SK-N-SH (cell line): ENCODE measurements at regions not wholly inside any gene's neighbourhood (a gene's known extent, or its start where the extent isn't known, plus 50 kb on each side); places are given as distances from the start of the nearest gene placed in this dataset.

Experiments
- CTCF ChIA-PET: fragments of 300-600, 350-600 bp; formaldehyde crosslinking; extraction: SDS; loops from one replicate; lab custom pipeline; 2021; lab: Yijun Ruan, JAX
- POLR2A ChIA-PET: fragments of 350-600 bp; sonication (Branson Sonifier 250); formaldehyde crosslinking; extraction: SDS; loops from one replicate; lab custom pipeline; 2020; ENCODE audit warnings: antibody characterized with exemption, inconsistent platforms; lab: Yijun Ruan, JAX
- DNase-seq: peaks from one replicate; pipeline ENCODE4 v3.0.0; 2012
- H2AFZ ChIP-seq: fragments of 200-600 bp; sonication (generic); 2 replicates; pipeline ENCODE4 v1.8.1; 2016; ENCODE audit warnings: antibody characterized with exemption, mild to moderate bottlenecking, low read depth
- H3F3A ChIP-seq: fragments of 200-600 bp; sonication (generic); replicated peaks from 2 replicates; pipeline ENCODE3; 2016; ENCODE audit warnings: antibody characterized with exemption, mild to moderate bottlenecking; ENCODE audit not compliant: insufficient read depth
- H3K27ac ChIP-seq, 2 experiments: fragments of 200-500 bp in 1 of 2; fragments of 200-600 bp in 1 of 2; sonication (Bioruptor generic) in 1 of 2; sonication (generic), shearing (Covaris generic) in 1 of 2; 2 replicates each; pipeline versions ENCODE4 v1.5.1 to v1.6.1; 2014 to 2016; ENCODE audit warnings: low read depth in 2 of 2, inconsistent platforms in 1 of 2, low read length in 1 of 2, mild to moderate bottlenecking in 1 of 2, mixed read lengths in 1 of 2
- H3K27me3 ChIP-seq: fragments of 200-600 bp; sonication (generic), shearing (Covaris generic); 2 replicates; pipeline ENCODE4 v1.6.1; 2016; ENCODE audit warnings: mixed run types; ENCODE audit not compliant: insufficient read depth
- H3K36me3 ChIP-seq, 2 experiments: fragments of 200-500 bp in 1 of 2; fragments of 200-600 bp in 1 of 2; sonication (Bioruptor generic) in 1 of 2; sonication (generic) in 1 of 2; replicated peaks in 1 of 2; 2 replicates each; pipeline versions ENCODE3 to v1.5.1; 2014 to 2016; ENCODE audit warnings: low read length in 1 of 2, mild to moderate bottlenecking in 1 of 2; ENCODE audit not compliant: insufficient read depth in 2 of 2, control insufficient read depth in 1 of 2
- H3K4me1 ChIP-seq, 2 experiments: fragments of 200-500 bp in 1 of 2; fragments of 200-600 bp in 1 of 2; sonication (Bioruptor generic) in 1 of 2; sonication (generic), shearing (Covaris generic) in 1 of 2; 2 replicates each; pipeline versions ENCODE4 v1.5.1 to v1.6.1; 2014 to 2016; ENCODE audit warnings: low read depth in 1 of 2, low read length in 1 of 2, mixed run types in 1 of 2; ENCODE audit not compliant: insufficient read depth in 2 of 2, control insufficient read depth in 1 of 2
- H3K4me2 ChIP-seq: fragments of 200-600 bp; sonication (generic), shearing (Covaris generic); 2 replicates; pipeline ENCODE4 v1.6.1; 2017; ENCODE audit warnings: mixed run types
- H3K4me3 ChIP-seq, 2 experiments: fragments of 200-500 bp in 1 of 2; fragments of 200-600 bp in 1 of 2; sonication (Bioruptor generic) in 1 of 2; sonication (generic), shearing (Covaris generic) in 1 of 2; 2 replicates each; pipeline versions ENCODE4 v1.5.1 to v1.8.1; 2014 to 2016; ENCODE audit warnings: low read depth in 2 of 2, inconsistent platforms in 1 of 2, low read length in 1 of 2, mild to moderate bottlenecking in 1 of 2, mixed read lengths in 1 of 2, moderate library complexity in 1 of 2
- H3K79me2 ChIP-seq: fragments of 200-600 bp; sonication (generic); 2 replicates; pipeline ENCODE4 v1.8.1; 2017; ENCODE audit warnings: mild to moderate bottlenecking; ENCODE audit not compliant: insufficient read depth
- H3K9ac ChIP-seq: fragments of 200-600 bp; sonication (generic); 2 replicates; pipeline ENCODE4 v1.6.1; 2017; ENCODE audit warnings: mixed run types
- H3K9me2 ChIP-seq: fragments of 200-600 bp; sonication (generic); 2 replicates; pipeline ENCODE4 v1.6.1; 2017; ENCODE audit warnings: mixed run types
- H3K9me3 ChIP-seq: fragments of 200-600 bp; sonication (generic); 2 replicates; pipeline ENCODE4 v1.6.1; 2017; ENCODE audit warnings: mixed run types, mild to moderate bottlenecking, moderate library complexity
- H4K20me1 ChIP-seq: fragments of 200-600 bp; sonication (generic); 2 replicates; pipeline ENCODE4 v1.6.1; 2017; ENCODE audit warnings: mild to moderate bottlenecking, mixed run types; ENCODE audit not compliant: insufficient read depth
- EP300 ChIP-seq, 2 experiments: IDR thresholded peaks; 2 replicates each; pipeline versions ENCODE4 v1.4.0 to v1.6.1; 2012; ENCODE audit warnings: borderline replicate concordance in 1 of 2, low read depth in 1 of 2, low read length in 1 of 2
- EZH2phosphoT487 ChIP-seq: fragments of 200-600 bp; sonication (generic); IDR thresholded peaks from 2 replicates; pipeline ENCODE4 v1.6.1; 2017; ENCODE audit warnings: low read depth, mixed run types, mild to moderate bottlenecking, antibody characterized with exemption, moderate library complexity, borderline replicate concordance
- FOSL2 ChIP-seq: IDR thresholded peaks from 2 replicates; pipeline ENCODE4 v1.4.0; 2012; ENCODE audit warnings: low read depth, mild to moderate bottlenecking, moderate library complexity, borderline replicate concordance
- GABPA ChIP-seq: IDR thresholded peaks from 2 replicates; pipeline ENCODE4 v1.4.0; 2012; ENCODE audit warnings: low read depth, mild to moderate bottlenecking
- MEF2A ChIP-seq: IDR thresholded peaks from 2 replicates; pipeline ENCODE4 v1.4.0; 2012; ENCODE audit warnings: low read depth, borderline replicate concordance
- MXI1 ChIP-seq: IDR thresholded peaks from 2 replicates; pipeline ENCODE4 v1.6.1; 2012; ENCODE audit warnings: mild to moderate bottlenecking, low read depth, low read length, improper control_type of control experiment
- NFIC ChIP-seq: IDR thresholded peaks from 2 replicates; pipeline ENCODE4 v1.4.0; 2012; ENCODE audit warnings: borderline replicate concordance
- NRF1 ChIP-seq: IDR thresholded peaks from 2 replicates; pipeline ENCODE4 v1.6.1; 2012; ENCODE audit warnings: low read depth, mild to moderate bottlenecking, low read length
- POLR2AphosphoS5 ChIP-seq: IDR thresholded peaks from 2 replicates; pipeline ENCODE4 v1.6.1; 2012; ENCODE audit warnings: low read depth, low read length
- RCOR1 ChIP-seq: fragments of 150-350 bp; IDR thresholded peaks from 2 replicates; pipeline ENCODE4 v1.6.1; 2017; ENCODE audit warnings: antibody characterized with exemption, low read length
- RXRA ChIP-seq: IDR thresholded peaks from 2 replicates; pipeline ENCODE4 v1.4.0; 2012; ENCODE audit warnings: low read depth, mild to moderate bottlenecking, borderline replicate concordance
- SIN3A ChIP-seq: IDR thresholded peaks from 2 replicates; pipeline ENCODE4 v1.6.1; 2012; ENCODE audit warnings: low read depth, mild to moderate bottlenecking, low read length, moderate library complexity, borderline replicate concordance
- YY1 ChIP-seq: IDR thresholded peaks from 2 replicates; pipeline ENCODE4 v1.4.0; 2012; ENCODE audit warnings: low read depth, mild to moderate bottlenecking
- WGBS: methylation state at CpG from one replicate; pipeline ENCODE4 v1.1.6; 2017; ENCODE audit warnings: low lambda C conversion rate; 5-methylcytosine and 5-hydroxymethylcytosine counted together
- TF ChIP-seq, protein P1 (sequence below): IDR thresholded peaks from 2 replicates; pipeline ENCODE4 v1.4.0; 2012; ENCODE audit warnings: low read depth, borderline replicate concordance
- TF ChIP-seq, protein P2 (sequence below): fragments of 150-350 bp; IDR thresholded peaks from 2 replicates; pipeline ENCODE4 v1.6.1; 2016; ENCODE audit warnings: mild to moderate bottlenecking, low read depth, low read length
- TF ChIP-seq, protein P3 (sequence below): fragments of 150-350 bp; IDR thresholded peaks from 2 replicates; pipeline ENCODE4 v1.6.1; 2017; ENCODE audit warnings: antibody characterized with exemption, low read length, low read depth, borderline replicate concordance
- TF ChIP-seq, protein P4 (sequence below): fragments of 200-600 bp; sonication (generic); IDR thresholded peaks from 2 replicates; pipeline ENCODE4 v1.6.1; 2017; ENCODE audit warnings: antibody characterized with exemption, mild to moderate bottlenecking, moderate library complexity
- TF ChIP-seq, protein P5 (sequence below): IDR thresholded peaks from 2 replicates; pipeline ENCODE4 v1.4.0; 2012; ENCODE audit warnings: low read depth
- TF ChIP-seq, protein P6 (sequence below): IDR thresholded peaks from 2 replicates; pipeline ENCODE4; 2012

DNA sequence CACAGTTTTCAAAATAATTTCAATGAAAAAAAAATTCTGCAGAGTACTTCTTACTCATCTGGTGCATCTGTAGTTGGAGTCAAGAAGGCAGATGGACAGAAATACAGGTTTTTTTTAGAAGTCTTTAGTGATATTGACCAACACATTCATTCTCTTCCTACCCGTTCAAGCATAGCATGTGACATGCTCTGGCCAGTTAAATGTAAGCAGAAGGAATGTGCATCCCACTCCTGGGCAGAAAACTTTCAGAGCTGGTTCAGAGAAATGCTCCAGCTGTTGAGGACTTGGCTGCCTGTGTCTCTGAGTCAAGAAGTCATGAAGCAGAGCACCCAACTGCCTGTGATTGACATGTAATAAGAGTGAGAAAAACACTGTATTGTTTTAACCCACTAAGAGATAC, 665.3 kb upstream of the IGFBP3 start:
- no peak for DNase-seq
- H2AFZ ChIP-seq: no peak overlapping the region
- no peaks in the 10 kb centered on the region for H3K79me2 ChIP-seq
- no peaks in the 10 kb centered on the region; a peak in 1 of 4 replicates for H3K4me1 ChIP-seq
- H3K4me3 ChIP-seq: no peak overlapping the region
- no peaks in the 10 kb centered on the region for H3K9me3 ChIP-seq
- H3K27ac ChIP-seq: no peak overlapping the region
- no peak overlapping the region for H3K4me2 ChIP-seq
- CTCF ChIA-PET: no interaction called here
- WGBS: 24% methylated on average over 1 of the region's 1 CpG
- no peaks in the 10 kb centered on the region for H3K27me3 ChIP-seq
- POLR2A ChIA-PET: no interaction called here
- TF ChIP-seq NFIC (no peak), GABPA (no peak), EP300 (IDR thresholded peaks at IDR 0.05; ENCODE audit: borderline replicate concordance in 1 of 2, low read depth in 1 of 2, low read length in 1 of 2) (no peak), NRF1 (no peak)
- TF ChIP-seq, protein P1, sequence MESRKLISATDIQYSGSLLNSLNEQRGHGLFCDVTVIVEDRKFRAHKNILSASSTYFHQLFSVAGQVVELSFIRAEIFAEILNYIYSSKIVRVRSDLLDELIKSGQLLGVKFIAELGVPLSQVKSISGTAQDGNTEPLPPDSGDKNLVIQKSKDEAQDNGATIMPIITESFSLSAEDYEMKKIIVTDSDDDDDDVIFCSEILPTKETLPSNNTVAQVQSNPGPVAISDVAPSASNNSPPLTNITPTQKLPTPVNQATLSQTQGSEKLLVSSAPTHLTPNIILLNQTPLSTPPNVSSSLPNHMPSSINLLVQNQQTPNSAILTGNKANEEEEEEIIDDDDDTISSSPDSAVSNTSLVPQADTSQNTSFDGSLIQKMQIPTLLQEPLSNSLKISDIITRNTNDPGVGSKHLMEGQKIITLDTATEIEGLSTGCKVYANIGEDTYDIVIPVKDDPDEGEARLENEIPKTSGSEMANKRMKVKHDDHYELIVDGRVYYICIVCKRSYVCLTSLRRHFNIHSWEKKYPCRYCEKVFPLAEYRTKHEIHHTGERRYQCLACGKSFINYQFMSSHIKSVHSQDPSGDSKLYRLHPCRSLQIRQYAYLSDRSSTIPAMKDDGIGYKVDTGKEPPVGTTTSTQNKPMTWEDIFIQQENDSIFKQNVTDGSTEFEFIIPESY: no peak
- TF ChIP-seq, protein P2, sequence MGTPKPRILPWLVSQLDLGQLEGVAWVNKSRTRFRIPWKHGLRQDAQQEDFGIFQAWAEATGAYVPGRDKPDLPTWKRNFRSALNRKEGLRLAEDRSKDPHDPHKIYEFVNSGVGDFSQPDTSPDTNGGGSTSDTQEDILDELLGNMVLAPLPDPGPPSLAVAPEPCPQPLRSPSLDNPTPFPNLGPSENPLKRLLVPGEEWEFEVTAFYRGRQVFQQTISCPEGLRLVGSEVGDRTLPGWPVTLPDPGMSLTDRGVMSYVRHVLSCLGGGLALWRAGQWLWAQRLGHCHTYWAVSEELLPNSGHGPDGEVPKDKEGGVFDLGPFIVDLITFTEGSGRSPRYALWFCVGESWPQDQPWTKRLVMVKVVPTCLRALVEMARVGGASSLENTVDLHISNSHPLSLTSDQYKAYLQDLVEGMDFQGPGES: no peak
- TF ChIP-seq, protein P3, sequence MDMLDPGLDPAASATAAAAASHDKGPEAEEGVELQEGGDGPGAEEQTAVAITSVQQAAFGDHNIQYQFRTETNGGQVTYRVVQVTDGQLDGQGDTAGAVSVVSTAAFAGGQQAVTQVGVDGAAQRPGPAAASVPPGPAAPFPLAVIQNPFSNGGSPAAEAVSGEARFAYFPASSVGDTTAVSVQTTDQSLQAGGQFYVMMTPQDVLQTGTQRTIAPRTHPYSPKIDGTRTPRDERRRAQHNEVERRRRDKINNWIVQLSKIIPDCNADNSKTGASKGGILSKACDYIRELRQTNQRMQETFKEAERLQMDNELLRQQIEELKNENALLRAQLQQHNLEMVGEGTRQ: no peak
- H3K9me2 ChIP-seq: no peaks in the 10 kb centered on the region
- H3K9ac ChIP-seq: no peak overlapping the region
- no peaks in the 10 kb centered on the region for H4K20me1 ChIP-seq
- H3K36me3 ChIP-seq: no peaks in the 10 kb centered on the region
- H3F3A ChIP-seq: no peaks in the 10 kb centered on the region

DNA sequence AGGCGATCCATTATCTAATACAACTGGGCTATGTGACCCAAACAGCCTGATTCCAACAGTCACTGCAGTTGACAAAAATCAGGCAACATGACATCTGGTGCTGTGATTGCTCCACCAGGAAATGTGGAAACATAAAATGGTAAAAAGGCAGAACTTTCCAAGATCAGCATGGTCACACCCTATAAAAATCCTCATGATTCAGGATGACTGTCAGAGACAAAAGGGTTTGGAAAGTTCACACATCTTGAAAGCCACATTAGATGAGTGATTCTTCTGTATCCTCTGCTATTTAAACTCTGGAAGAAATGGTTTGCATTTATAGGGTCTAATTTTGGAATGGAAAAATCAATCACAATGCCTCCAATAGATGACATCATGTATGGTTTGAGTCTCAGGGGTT, 662.6 kb upstream of the IGFBP3 start:
- Histone ChIP-seq H3K4me2 (no peak overlapping the region), H3K9ac (no peak overlapping the region), H3K4me3 (no peak overlapping the region), H3K36me3 (no peaks in the 10 kb centered on the region), H3K79me2 (no peaks in the 10 kb centered on the region), H3K9me3 (no peaks in the 10 kb centered on the region), H3K9me2 (no peaks in the 10 kb centered on the region), H3K27ac (no peak overlapping the region), H3K27me3 (no peaks in the 10 kb centered on the region), H3F3A (no peaks in the 10 kb centered on the region), H3K4me1 (no peaks in the 10 kb centered on the region), H2AFZ (no peak overlapping the region), H4K20me1 (no peaks in the 10 kb centered on the region)
- WGBS: 63% methylated on average over 1 of the region's 1 CpG
- ChIA-PET CTCF (no interaction called here), POLR2A (no interaction called here)
- TF ChIP-seq FOSL2 (no peak), RXRA (no peak), MXI1 (no peak), EZH2phosphoT487 (no peak), MEF2A (no peak), SIN3A (no peak), POLR2AphosphoS5 (no peak), YY1 (no peak), RCOR1 (no peak)
- TF ChIP-seq, protein P4, sequence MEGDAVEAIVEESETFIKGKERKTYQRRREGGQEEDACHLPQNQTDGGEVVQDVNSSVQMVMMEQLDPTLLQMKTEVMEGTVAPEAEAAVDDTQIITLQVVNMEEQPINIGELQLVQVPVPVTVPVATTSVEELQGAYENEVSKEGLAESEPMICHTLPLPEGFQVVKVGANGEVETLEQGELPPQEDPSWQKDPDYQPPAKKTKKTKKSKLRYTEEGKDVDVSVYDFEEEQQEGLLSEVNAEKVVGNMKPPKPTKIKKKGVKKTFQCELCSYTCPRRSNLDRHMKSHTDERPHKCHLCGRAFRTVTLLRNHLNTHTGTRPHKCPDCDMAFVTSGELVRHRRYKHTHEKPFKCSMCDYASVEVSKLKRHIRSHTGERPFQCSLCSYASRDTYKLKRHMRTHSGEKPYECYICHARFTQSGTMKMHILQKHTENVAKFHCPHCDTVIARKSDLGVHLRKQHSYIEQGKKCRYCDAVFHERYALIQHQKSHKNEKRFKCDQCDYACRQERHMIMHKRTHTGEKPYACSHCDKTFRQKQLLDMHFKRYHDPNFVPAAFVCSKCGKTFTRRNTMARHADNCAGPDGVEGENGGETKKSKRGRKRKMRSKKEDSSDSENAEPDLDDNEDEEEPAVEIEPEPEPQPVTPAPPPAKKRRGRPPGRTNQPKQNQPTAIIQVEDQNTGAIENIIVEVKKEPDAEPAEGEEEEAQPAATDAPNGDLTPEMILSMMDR: no peak
- TF ChIP-seq, protein P5, sequence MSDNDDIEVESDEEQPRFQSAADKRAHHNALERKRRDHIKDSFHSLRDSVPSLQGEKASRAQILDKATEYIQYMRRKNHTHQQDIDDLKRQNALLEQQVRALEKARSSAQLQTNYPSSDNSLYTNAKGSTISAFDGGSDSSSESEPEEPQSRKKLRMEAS: no peak
- TF ChIP-seq, protein P6, sequence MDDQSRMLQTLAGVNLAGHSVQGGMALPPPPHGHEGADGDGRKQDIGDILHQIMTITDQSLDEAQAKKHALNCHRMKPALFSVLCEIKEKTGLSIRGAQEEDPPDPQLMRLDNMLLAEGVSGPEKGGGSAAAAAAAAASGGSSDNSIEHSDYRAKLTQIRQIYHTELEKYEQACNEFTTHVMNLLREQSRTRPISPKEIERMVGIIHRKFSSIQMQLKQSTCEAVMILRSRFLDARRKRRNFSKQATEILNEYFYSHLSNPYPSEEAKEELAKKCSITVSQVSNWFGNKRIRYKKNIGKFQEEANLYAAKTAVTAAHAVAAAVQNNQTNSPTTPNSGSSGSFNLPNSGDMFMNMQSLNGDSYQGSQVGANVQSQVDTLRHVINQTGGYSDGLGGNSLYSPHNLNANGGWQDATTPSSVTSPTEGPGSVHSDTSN: no peak
- no peak for DNase-seq
